Tibial nerve (tissue), 4 donors: ENCODE measurements at regions not wholly inside any gene's neighbourhood (a gene's known extent, or its start where the extent isn't known, plus 50 kb on each side); places are given as distances from the start of the nearest gene placed in this dataset.
"Not testable (repeated sequence)": the region's sequence is repeated elsewhere in the genome, so short reads cannot be mapped to it uniquely, and the experiment has no call there.

ENCODE experiments used
- DNase-seq, 2 donors: peaks; one replicate each; pipeline ENCODE4 v3.0.0-alpha.2; 2019; ENCODE audit warnings: low spot score in 2 of 2
- H3K27ac ChIP-seq, 4 donors: fragments of 200-600 bp; sonication (generic) in 3 of 4; one replicate each; pipeline ENCODE4 v1.5.1; 2017 to 2019; ENCODE audit warnings: mild to moderate bottlenecking in 1 of 4
- H3K27me3 ChIP-seq, 2 donors: fragments of 200-600 bp; sonication (generic) in 1 of 2; one replicate each; pipeline versions ENCODE4 v1.5.1 to v1.6.0; 2017 to 2019
- H3K36me3 ChIP-seq, 3 donors: fragments of 200-600 bp; sonication (generic); one replicate each; pipeline ENCODE4 v1.5.1; 2018 to 2019
- H3K4me1 ChIP-seq, 4 donors: fragments of 200-600 bp; sonication (generic) in 3 of 4; one replicate each; pipeline ENCODE4 v1.5.1; 2017 to 2019
- H3K4me3 ChIP-seq, 4 donors: fragments of 200-600 bp; sonication (generic) in 3 of 4; one replicate each; pipeline ENCODE4 v1.5.1; 2017 to 2019; ENCODE audit warnings: mild to moderate bottlenecking in 1 of 4, moderate library complexity in 1 of 4
- H3K9me3 ChIP-seq, 4 donors: fragments of 200-600 bp; sonication (generic) in 3 of 4; one replicate each; pipeline ENCODE4 v1.5.1; 2017 to 2019
- CTCF ChIP-seq, 5 experiments: fragments of 200-600 bp in 3 of 5; fragments of 450-650 bp in 2 of 5; sonication (generic) in 3 of 5; IDR thresholded peaks; one replicate each; pipeline ENCODE4 v1.5.1; 2016 to 2019; ENCODE audit warnings: antibody characterized with exemption in 5 of 5, mild to moderate bottlenecking in 3 of 5, moderate library complexity in 2 of 5
- EP300 ChIP-seq, 2 donors: sonication (generic); formaldehyde crosslinking; IDR thresholded peaks; one replicate each; pipeline ENCODE4 v1.6.1; 2017; ENCODE audit warnings: antibody characterized with exemption in 2 of 2, mild to moderate bottlenecking in 1 of 2
- POLR2A ChIP-seq, 2 donors: fragments of 450-650 bp; IDR thresholded peaks; one replicate each; pipeline ENCODE4 v1.6.1; 2017; ENCODE audit warnings: antibody characterized with exemption in 2 of 2, mild to moderate bottlenecking in 2 of 2, moderate library complexity in 2 of 2
- WGBS, 2 donors: methylation state at CpG; one replicate each; pipeline ENCODE4 v1.1.5; 2018; 5-methylcytosine and 5-hydroxymethylcytosine counted together

DNA sequence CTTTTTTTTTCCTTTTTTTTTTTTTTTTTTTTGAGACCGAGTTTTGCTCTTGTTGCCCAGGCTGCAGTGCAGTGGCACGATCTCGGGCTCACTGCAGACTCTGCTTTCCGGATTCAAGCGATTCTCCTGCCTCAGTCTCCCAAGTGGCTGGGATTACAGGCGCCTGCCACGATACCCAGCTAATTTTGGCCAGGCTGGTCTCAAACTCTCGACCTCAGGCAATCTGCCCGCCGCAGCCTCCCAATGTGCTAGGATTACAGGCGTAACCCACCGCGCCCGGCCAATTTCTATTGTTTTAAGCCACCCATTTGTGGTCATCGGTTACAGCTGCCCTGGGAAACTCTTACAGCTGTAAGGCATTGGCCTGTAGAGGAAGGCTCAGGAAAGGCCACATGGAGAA is 617.7 kb downstream of the GABRG2 start:
- Histone ChIP-seq H3K4me3 (no peak overlapping the region), H3K4me1 (no peaks in the 10 kb centered on the region), H3K27me3 (no peaks in the 10 kb centered on the region), H3K36me3 (no peaks in the 10 kb centered on the region), H3K9me3 (no peaks in the 10 kb centered on the region), H3K27ac (no peak overlapping the region)
- 92% methylated on average over 15 of the region's 15 CpGs for WGBS, 2 donors
- no peak for DNase-seq
- no peak for TF ChIP-seq CTCF (IDR thresholded peaks at IDR 0.05)
- no peak for TF ChIP-seq EP300 (IDR thresholded peaks at IDR 0.05)
- TF ChIP-seq POLR2A (IDR thresholded peaks at IDR 0.05) = no peak

- WGBS, 2 donors = 91 to 99% methylated on average over 5 of the region's 5 CpGs
- H3K36me3 ChIP-seq, DNase-seq, H3K9me3 ChIP-seq, H3K4me3 ChIP-seq, H3K27ac ChIP-seq, H3K27me3 ChIP-seq, H3K4me1 ChIP-seq: not testable (repeated sequence)
Measured at GRCh38 chr5:162696272-162696671, 628.7 kb downstream of the GABRG2 start.

DNA sequence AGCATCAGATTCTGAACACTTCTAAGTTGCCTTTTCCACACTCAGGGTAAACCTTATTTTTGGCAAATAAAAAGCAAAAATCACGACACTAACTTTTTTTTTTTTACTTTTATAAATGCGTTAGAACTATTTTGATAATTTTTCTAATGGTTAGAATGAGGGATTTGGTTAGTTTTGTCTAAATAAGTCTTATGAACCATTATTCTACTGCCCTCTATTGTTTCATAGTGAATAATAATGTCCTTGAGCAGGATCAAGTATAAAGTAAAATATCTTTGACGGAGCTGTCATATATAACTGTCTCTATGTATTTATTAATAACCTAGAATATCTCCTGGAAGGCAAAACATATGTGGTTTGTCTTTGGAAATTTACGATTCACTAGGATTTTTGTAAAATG is 631.8 kb downstream of the GABRG2 start:
- 38 to 44% methylated on average over 4 of the region's 4 CpGs for WGBS, 2 donors
- Histone ChIP-seq H3K4me1 (no peaks in the 10 kb centered on the region), H3K4me3 (no peak overlapping the region), H3K27ac (no peak overlapping the region), H3K27me3 (no peaks in the 10 kb centered on the region), H3K9me3 (no peaks in the 10 kb centered on the region), H3K36me3 (no peaks in the 10 kb centered on the region)
- no peak for TF ChIP-seq CTCF (IDR thresholded peaks at IDR 0.05)
- no peak for TF ChIP-seq POLR2A (IDR thresholded peaks at IDR 0.05)
- no peak for TF ChIP-seq EP300 (IDR thresholded peaks at IDR 0.05)
- DNase-seq = no peak

GRCh38 chr5:162703914-162704313 is 636.3 kb downstream of the GABRG2 start:
- TF ChIP-seq EP300 (IDR thresholded peaks at IDR 0.05) = no peak
- TF ChIP-seq POLR2A (IDR thresholded peaks at IDR 0.05) = no peak
- TF ChIP-seq CTCF (IDR thresholded peaks at IDR 0.05) = no peak
- no peak for DNase-seq
- 51 to 62% methylated on average over 2 of the region's 2 CpGs for WGBS, 2 donors

GRCh38 chr5:162711244-162711643 is 643.7 kb downstream of the GABRG2 start:
- WGBS, 2 donors = 70 to 75% methylated on average over 4 of the region's 4 CpGs
- TF ChIP-seq CTCF (IDR thresholded peaks at IDR 0.05) = no peak
- no peak for TF ChIP-seq POLR2A (IDR thresholded peaks at IDR 0.05)
- no peak for TF ChIP-seq EP300 (IDR thresholded peaks at IDR 0.05)
- H3K4me1 ChIP-seq = no peaks in the 10 kb centered on the region

More at GRCh38 chr5:162703914-162704313, 636.3 kb downstream of the GABRG2 start:
- H3K4me1 ChIP-seq = no peaks in the 10 kb centered on the region
- H3K4me3 ChIP-seq = no peak overlapping the region
- no peak overlapping the region for H3K27ac ChIP-seq
- H3K27me3 ChIP-seq = no peaks in the 10 kb centered on the region
- no peaks in the 10 kb centered on the region for H3K36me3 ChIP-seq
- no peaks in the 10 kb centered on the region for H3K9me3 ChIP-seq

GRCh38 chr5:162719720-162720119 is 652.1 kb downstream of the GABRG2 start:
- no peak for DNase-seq
- Histone ChIP-seq H3K27ac (no peak overlapping the region), H3K36me3 (no peaks in the 10 kb centered on the region), H3K4me1 (no peaks in the 10 kb centered on the region), H3K27me3 (no peaks in the 10 kb centered on the region), H3K9me3 (peaks cover 0 to 32% (median 1%) of the 10 kb centered on the region in 4 donors), H3K4me3 (no peak overlapping the region)
- TF ChIP-seq POLR2A (IDR thresholded peaks at IDR 0.05) (no peak), CTCF (IDR thresholded peaks at IDR 0.05) (no peak), EP300 (IDR thresholded peaks at IDR 0.05) (no peak)

More at GRCh38 chr5:162711244-162711643, 643.7 kb downstream of the GABRG2 start:
- Histone ChIP-seq H3K36me3 (no peaks in the 10 kb centered on the region), H3K27ac (no peak overlapping the region), H3K4me3 (no peak overlapping the region), H3K9me3 (peaks cover 0 to 4% (median 0%) of the 10 kb centered on the region in 4 donors), H3K27me3 (no peaks in the 10 kb centered on the region)
- DNase-seq = no peak
